ENCODE measurements at regions not wholly inside any gene's neighbourhood (a gene's known extent, or its start where the extent isn't known, plus 50 kb on each side); places are given as distances from the start of the nearest gene placed in this dataset.

DNA sequence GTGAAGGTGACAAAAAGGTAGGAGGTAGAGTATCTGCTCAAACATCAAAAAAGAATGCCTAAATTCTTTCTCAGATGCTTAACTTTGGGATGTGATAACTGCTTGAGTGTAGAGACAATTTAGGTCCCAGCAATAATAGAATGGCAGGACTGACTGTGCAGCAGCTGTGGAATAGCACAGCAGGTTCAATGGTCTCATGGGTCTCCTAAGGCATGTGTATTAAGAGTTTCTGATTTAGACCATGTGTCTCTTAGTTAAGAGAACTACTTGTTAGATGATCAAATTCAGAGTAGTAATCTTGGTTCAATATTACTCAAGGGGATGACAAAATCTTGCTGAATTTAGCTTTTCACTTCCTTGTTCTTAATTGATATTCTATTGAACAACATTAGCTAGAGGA lies 72.0 kb downstream of the ALX1 start:
- DNase-seq, result no peak

DNA sequence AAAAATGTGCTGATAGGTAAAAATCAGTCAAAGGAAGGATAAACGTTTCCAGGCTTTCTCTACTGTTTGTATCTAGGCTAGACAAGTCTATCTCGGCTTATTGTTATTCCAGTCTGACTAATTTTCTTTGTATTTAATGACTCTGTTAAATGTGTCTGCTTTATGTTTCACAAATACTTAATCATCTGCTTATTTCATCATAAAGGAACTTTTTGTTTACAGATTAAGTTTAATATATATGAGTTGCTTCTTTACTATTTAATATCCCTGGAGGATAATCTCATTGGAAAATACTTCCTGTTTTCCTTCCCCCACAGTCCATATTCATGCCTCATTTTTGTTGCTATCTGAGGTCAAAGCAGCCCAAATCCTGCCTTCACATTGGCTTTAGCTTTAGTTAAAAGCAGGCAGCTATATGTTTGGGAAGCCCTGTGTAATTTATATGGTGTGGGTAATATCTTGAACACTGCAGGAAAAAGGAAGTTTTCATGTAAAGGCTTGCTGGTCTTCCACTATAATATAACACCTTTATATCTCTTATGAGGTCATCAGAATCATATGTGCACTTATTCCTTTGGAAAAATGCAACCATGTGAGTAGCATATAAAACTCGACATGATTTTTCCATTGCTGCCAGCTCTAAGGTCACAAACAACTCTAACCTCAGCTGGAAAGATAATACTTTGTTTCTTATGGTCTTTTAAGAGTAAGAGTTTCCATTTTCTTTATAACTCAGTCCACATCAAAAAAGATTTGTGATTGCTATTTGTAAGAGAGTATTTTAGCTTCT lies 76.8 kb downstream of the ALX1 start:
- DNase-seq, result no peak

DNA sequence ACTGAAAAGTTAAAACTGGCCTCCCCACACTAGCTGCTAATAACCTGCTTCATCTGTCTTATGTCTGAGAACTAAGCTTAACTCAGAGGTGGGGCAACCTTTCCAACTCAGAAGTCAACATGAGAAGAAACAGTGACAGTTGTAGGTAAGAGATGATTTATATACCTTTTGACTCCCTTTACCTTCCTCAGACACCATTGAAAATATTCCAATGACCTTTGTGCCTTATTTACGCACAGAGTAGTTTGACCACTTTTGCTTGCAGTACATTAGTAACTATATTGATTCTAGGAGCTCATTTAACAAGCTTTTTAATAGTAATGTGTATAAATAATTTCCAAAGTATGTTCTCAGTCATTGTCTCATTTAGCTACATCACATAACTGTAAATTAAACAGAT lies 77.6 kb downstream of the ALX1 start:
- no peak for DNase-seq

DNA sequence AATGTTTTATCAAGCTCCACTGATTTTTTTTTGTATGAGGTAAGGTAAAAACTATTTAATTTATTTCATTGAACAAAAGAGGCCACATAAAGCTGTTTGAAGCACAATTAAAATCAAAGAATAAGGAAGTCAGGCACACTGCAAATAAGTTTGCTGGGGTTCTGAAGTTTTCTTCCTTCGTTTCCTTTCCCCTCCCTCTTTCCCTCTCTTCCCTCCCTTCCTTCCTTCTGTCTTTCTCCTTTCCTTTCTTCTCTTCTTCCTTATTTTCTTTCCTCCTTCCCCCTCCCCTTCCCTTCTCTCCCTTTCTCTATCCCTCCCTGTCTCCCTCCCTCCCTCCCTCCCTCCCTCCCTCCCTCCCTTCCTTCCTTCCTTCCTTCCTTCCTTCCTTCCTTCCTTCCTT lies 78.7 kb downstream of the ALX1 start:
- no peak for DNase-seq

DNA sequence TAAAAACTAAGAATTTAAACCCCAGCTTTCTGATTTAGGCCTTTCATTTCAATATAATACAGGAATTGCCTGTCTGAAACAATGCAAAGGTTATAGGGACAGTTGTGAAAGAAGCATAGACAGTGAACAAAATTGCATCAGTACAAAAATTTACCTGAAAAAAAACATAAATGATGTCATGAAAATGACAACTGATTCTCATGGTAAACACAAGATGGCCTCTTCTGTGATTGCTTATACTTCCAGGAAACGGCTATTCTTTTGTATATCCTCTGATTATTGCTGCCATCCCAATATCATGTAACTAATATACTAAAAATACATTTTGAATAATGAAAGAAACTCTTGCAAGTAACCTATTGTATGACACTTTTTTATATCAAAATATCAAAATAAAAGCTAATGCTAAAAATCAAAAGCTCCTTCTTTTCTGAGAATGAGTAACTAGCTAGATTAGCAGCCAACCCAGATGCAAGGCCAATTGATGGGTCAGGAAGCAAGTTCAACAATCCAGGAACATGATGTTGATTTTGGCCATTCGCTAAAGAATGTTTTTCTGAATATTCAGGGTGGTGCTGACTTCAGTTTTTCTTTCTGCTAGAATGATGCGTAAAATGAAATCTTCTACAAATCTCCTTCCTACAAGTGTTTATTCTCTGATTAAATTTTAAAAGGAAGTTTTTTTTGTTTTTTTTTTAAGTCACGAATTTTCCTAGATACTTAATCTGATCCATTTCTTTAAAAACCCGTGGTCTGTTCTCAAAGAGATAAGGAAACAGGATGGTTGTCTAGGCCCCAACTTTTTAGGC lies 83.6 kb downstream of the ALX1 start:
- DNase-seq, result no peak

DNA sequence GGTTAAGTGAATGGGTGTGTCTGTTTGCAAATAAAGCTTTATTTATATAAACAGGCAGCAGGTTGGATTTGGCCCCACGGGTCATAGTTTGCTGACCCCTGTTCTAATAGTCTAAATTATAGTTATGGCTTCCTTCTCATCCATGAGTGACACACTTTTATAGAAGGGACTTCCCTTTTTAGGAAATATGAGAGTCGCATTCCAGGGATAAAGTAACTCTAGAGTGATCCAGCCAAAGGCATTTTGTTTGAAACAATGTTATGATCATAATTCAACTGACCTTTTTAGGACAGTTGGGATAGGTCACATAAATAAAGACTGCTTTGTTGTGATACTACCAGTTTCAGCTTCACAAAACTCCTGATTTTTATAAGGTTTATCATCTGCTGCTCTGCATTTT lies 87.9 kb downstream of the ALX1 start:
- no peak for DNase-seq

DNA sequence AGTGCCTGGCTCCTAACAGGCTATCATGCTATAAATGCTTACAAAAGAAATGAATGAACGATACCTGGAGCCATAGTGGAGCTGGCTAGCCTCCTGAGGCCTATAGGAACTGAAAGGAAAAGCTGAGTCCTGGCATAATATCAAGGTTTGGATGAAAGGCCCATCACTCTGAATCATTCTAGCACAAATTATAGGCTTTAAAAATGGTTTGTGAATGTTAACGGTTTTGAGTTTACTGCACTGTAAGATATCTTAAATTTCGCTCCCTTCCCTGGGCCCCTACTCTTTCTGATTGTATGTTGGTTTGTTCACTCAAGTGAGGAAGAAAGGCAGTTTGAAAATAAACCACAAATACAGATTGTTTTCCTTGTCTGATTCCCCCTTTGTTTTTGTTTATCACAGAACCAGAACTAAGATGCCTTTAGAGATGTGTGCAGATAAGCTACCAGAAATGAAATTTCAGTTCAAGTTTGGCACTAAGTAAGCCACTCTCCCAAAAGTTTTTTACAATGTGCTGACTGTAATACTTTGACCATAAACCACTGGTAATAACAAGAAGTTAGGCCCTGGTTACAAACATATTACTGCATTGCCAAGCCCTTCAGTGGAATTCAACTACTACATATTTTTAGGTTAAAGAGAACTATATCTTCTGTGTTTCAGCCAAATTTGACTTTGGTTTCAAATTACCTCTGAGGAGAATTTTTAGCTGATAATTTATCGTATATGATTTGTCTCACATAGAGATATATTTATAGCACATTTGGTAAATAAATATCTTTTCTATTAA lies 89.5 kb downstream of the ALX1 start:
- peak; percentile 7 for DNase-seq

DNA sequence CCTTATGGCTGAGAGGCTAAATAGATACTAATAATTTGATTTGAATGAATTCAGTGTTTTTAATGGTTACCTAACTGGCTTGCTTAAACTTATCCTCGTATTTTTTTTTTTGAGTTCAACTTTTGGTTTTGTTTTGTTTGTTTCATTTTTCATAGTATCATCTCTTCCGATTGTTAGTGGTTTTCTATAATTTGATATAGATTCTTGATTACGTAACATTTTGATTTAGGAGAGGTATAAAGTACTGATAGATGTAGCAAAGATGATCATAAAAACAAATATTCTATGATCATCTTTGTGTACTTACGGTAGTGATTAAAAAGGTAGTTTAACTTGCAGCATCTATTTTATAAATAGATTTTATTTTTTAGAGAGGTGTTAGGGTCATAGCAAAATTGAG lies 93.0 kb downstream of the ALX1 start:
- DNase-seq, result no peak

DNA sequence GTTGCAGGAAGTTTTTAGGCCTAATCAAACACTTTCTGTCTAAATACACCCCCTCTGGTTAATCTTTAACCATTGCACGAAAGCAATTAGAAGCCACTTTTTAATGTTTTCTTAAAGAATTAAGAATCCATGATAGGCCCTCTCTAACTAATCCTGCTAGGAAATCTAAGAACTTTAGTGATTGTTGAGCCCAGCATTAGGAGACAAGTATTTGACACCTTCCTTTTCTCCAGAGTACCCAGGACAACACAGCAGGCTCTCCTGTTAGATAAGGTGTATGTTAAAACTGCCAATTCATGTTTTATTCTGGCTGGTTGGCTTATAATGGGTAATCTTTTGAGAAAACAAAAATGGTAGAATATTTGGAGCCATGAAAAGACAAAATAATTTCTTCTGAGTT lies 95.0 kb downstream of the ALX1 start:
- DNase-seq, result no peak

DNA sequence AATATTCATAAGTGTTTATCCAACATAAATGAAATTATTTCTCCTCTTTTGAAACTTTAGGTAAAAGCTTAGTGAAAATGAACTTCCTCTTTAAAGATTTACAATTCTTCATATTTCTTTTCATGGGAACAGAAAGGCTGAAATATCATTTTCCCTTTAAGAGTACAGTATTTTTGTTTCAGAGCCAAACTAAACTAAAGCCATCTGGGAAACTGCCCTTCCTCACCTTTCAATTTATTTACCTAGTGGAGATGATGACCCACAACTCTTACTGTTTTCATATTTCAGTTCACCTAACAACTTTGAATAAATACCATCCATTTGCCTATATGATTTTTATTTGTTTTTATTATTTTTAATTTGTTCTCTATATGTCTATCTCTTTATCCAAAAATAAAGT lies 105.4 kb downstream of the ALX1 start:
- no peak for DNase-seq

DNA sequence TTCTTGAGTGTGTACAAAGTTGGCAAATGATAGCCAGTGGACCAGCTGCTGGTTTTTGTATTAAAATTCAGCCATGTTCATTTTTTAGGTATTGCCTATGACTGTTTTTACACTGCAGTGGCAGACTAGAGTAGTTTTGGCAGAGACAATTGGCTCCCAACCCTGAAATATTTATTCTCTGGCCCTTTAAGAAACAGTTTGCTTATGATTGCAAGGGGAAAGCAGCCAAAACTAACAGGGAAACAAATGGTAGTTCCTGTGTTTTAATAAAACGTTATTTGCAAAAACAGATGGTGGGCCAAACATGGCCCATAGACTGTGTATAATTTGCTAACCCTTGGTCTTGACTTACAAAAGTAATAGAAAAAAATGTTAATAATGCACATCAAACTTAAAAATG lies 110.2 kb downstream of the ALX1 start:
- no peak for DNase-seq

DNA sequence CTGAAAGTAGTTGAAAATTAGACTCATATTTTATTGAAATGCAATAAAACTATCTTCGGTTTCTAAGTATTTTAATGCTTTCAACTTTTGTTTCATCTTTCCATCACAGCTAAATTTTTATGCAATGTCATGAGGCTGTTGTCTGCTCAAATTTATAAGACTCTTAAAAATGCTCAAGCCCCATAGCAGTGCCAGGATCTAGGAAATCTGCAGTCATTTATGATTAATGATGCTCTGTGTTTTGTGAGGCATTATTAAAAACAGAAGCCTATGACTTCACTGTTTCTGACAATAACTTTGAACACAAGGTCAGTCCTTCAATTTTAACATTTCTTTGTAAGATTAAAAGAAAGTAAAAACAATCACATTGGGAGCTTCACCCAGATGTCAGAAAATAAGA lies 112.5 kb downstream of the ALX1 start:
- DNase-seq, result peak; percentile 9

DNA sequence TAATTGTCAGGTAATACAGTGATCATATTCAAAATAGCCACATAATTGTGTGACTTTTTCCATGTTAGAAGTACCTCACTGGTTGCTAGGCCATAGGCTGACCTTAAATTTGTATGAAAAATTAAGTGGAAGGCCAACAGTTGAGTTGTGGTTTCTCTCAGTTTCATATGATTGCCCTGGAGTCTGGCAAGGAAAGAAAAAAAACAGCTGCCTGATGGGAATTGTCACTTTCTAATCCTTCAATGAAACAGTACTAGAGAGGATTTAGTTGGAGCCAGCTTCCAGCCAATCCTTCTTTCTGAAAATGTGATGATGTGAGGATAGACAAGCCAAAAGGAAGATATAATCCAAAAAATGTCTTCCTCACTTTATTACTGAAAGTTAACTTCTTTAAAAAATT lies 113.6 kb downstream of the ALX1 start:
- DNase-seq, result no peak

DNA sequence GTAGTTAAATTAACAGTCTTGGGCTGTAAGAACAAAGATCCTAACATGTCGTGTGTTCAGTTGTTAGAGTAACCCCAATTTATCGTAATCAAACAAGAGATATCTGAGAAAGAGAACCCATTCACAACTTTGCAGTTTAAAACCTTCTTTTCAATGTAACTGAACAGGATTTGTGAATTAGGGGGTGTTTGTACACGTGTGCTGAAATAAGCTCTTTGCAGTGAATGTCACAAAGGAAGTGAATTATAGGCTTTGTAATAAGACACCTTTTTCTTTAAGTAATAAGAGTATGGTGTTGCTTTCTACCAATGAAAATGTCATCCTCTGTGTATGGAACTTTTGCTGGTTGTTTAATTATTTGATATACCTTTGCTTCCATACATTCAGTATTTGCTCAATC lies 114.0 kb downstream of the ALX1 start:
- no peak for DNase-seq

DNA sequence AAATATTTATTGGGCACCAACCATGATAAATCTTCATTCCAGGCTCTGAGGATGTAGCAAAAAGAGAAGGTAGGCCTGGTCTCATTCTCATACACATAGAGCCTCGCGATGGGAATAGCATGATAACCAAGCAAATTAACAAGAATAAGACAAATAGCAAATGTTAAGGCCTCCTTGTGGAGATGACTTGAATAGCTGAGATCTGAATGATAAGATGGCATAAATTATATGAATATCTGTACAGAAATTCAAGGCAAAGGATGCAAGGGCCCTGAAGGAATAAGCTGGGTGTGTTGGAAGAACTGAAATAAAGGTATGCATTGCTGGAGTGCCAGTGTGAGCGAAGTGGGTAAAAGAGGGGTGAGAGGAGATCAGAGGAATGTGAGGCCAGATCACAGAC lies 114.8 kb downstream of the ALX1 start:
- no peak for DNase-seq

DNA sequence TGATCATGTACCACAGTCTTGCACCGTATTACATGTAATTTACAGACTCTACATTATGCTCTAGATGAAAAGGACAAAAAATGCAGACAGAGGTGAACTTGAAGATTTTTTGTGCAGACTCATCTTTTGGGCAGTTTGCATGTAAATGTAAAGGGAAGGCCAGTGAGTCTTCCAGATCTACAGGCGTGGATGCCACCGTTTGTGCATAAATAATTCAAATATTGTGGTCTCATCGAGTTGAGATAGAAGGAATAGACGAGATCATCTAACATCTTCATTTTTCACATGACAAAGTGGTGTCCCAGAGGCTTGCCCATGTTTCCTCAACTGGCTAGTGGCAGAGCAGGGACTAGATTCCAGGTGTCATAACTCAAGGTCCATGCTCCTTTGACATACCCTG lies 125.2 kb downstream of the ALX1 start:
- peak; percentile 14 for DNase-seq

DNA sequence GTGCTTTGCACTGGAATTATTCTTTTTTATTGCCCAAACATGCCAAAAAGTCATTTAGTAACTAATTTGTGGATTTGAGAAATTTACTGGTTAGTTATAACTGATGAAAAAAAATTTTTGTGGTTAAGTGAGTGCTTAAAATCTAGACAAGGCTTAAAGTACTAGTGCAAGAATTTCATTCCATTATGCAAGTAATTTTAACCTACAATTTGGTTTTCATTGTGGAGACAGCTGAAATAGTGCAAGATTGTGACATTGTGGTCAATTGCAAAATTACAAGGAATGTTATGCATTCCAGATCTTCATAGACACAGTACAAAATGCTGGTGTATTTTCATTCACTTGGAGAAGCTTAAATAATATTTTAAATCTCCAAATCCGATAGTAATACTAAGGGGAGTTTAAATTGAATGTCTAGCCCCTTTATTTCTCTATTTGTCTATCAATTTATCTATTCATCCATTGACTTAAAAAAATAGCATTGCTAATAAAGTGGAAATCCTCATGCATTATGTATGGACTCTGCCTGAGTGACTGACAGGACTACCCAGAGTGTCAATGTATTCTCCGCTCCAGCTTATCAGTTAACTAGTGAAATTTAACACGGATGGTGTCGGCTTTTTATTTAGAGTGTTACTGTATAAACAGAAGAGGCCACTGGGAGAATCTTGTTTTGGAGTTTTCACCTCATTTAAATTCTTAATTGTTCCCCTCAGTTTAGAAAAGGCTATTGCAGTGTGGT lies 125.9 kb downstream of the ALX1 start:
- DNase-seq, result peak; percentile 86

DNA sequence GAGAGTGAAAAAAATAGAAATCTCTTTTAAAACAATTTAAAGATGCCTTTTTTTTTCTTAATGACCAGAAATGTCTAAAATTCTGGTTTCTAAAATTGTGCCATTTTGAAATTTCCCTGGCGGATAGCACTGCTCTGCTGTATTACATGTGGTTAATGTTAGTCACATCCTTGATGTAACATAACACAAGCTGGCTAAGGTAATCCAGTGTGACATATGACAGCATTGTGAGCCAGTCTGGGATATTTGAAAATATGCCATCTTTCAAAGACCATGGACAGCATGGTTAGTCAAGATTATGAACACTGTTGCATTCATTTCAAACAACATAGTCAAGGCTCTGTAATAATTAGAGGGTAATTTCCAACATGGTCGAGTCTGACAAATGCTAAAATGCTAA lies 133.2 kb downstream of the ALX1 start:
- DNase-seq, result no peak

DNA sequence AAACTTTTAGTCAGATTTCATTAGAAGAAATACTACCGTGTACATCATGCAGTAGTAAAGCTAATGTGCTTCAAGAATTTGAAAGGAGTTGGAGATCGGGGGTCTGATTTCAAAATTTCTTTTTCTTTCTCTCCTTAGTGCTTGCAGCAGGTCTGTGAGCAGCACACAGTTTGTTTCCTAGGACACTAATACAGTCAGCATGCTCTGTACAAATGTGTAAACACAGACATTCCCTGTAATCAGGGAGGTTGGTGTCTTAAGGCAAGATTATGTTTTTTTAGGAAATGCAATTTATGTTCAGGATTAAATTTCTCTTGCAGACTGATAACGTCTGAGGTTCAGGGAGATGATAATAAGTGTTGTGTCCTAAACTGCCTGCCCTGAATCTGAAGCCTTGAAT lies 142.7 kb downstream of the ALX1 start:
- DNase-seq, result no peak

DNA sequence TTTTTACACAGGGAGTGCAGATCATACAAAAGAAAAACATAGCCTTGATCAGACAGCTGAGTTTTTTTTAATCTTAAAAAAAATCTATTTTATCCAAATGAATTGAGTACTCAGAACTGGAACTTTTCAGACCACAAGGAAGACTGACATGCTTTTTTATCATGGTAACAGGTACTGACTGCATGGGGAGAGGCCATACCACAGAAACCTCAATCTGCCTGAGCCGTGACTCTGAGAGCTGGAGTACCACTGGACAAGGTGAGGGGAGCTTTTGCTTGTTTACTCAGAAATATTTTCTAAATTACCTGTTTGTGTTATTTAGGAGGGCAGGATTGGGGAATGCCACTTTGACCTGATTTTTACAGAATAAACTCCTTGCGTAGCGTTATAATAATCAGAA lies 143.9 kb downstream of the ALX1 start:
- DNase-seq, result no peak

DNA sequence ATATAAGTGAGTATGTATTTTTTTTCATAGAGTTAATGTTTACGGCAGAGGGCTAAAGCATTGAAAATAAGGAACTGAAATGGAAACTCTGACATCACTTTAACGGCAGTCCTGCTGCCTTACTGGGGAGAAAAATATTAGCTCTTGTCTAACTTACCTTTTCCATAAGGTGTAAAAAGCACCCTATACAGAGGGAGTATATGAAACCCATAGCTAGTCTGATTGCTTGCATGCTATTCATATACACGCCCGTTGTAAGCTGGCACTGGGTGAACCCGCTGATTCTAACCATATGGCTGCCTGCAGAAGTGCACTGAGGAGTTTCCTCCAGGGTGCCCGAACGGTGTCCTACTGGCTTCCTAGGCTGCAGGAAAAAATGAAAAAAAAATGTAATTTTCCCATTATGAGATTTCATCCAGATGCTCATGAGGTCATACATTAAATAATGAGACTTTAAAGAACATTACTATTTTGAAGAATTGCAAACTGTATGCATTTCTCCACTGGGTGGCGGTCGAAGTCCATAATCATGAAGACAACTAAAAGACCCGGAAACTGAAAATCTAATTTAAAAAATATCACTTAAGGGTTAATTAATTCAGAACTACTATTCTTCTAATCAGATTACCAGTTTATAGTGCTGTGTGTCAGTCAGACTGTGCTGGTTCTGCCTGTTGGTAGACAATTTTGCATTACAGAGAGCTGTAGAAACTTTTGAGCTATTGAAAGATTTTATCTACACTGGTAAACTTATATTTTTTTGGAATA lies 144.7 kb downstream of the ALX1 start:
- DNase-seq, result peak; percentile 24

DNA sequence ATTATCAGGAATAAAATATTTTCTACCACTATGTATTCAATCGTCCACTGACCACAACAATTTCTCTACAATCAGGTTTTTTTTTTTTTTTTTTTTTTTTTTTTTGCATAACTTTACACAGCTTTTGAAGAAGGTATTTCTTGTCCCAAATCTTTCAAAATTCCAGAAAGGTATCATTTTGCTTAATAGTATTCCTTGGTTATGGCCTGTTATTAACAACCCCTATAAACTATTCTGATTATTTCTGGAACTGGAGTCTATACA lies 145.3 kb downstream of the ALX1 start:
- no peak for DNase-seq

DNA sequence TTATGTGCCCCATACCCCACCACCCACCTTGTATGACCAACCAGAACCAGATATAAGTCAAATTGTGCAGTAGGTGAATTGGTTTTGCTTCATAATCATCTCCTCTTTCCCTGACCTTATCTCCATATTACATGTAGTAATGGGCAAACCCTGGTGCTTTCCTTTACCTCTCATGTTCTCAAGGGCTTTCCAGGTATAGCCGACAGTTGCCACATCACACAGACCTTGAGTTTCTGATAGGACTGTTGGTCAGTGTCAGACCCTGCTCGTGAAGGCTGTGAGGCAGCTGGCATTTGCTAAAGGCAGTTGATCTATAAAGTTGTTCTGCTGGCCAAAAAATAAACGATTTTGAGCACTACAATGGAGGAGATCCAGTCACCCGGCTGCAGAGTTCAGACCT lies 145.9 kb downstream of the ALX1 start:
- no peak for DNase-seq
